NCI-H128 (cell line): ENCODE measurements at regions not wholly inside any gene's neighbourhood (a gene's known extent, or its start where the extent isn't known, plus 50 kb on each side); places are given as distances from the start of the nearest gene placed in this dataset.

Source experiments
- DNase-seq: peaks from one replicate; lab custom pipeline; 2025; ENCODE audit not compliant: unreplicated experiment; lab: John Stamatoyannopoulos, UW

- DNase-seq = no peak
Observed at GRCh38 chr9:118283488-118283887, 579.3 kb downstream of the TLR4 start.

- DNase-seq = no peak
Observed at GRCh38 chr9:118290116-118290515, 585.9 kb downstream of the TLR4 start.

DNA sequence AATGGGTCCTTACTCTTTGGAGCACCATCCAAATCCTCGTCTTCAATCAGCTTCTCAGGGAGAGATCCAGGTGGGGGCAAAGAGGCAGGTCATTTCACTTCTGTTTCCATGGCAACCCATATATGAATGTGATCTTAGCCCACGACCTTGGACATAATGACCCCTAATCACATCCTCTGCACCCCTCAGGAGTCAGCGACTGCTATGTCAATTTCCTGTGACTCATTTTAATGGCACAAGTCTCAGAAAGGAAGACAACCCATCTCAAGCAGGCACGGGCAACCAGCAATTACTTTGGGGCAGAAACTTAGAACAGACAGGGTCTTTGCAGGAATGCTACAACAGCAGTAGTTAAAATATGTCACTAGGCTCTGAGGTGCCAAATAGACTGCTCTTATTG is 591.2 kb downstream of the TLR4 start:
- DNase-seq = no peak

GRCh38 chr9:118302721-118303120 is 598.5 kb downstream of the TLR4 start:
- DNase-seq = no peak

DNA sequence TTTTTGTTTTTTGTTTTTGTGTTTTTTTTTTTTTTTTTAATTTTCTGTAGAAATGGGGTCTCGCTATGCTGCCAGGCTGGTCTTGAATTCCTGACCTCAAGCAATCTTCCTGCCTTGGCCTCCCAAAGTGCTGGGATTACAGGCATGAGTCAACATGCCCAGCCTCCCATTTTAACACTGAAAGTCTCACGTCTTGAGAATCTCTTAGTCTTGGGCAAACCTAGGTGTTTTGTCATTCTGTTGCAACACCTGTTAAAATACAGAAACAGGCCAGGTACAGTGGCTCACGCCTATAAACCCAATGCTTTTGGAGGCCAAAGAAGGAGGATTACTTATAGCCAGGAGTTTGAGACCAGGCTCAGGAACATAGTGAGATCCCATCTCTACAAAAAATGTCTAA is 599.0 kb downstream of the TLR4 start:
- DNase-seq = no peak

DNA sequence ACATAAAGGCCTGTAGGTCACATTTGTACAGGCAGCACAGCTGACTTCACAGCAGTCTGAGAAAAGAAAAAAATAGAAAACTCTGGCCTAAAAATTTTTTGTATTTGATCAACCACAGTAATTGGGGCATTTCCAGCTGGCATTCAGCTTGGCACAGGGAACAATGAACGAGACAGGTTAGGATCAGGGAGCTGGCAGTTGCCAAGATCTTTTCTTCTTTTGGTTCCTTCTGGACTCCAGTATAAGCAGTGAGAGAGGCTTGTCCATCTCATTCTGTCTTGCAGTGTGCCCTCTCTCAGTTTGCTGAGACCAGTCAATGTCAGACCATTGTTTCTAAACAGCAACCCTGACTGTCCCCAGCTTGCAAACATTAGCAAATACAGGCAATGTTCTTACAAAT is 601.1 kb downstream of the TLR4 start:
- DNase-seq = no peak

DNA sequence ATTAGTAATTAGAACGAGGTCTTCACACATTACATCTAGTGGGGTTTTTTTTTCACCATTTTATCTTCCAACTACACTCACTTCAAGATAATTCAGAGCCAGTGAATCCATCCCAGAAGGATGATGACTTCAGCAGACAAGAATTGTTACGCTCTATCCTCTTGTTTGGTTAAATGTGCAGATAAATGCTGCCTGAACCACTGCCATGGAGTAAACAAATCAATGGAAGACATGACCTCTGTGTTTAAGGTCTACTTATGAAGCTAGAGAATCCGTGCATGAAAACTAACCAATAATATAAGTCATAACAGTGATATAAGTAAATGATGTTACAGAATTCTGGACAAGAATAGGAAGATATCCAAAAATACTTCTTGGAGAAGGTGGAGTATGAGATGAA is 602.6 kb downstream of the TLR4 start:
- no peak for DNase-seq

- no peak for DNase-seq
Observed at GRCh38 chr9:118313965-118314364, 609.8 kb downstream of the TLR4 start.

GRCh38 chr9:118316831-118317343 is 612.7 kb downstream of the TLR4 start:
- no peak for DNase-seq

- no peak for DNase-seq
Observed at GRCh38 chr9:118318770-118319431, 614.7 kb downstream of the TLR4 start.

DNA sequence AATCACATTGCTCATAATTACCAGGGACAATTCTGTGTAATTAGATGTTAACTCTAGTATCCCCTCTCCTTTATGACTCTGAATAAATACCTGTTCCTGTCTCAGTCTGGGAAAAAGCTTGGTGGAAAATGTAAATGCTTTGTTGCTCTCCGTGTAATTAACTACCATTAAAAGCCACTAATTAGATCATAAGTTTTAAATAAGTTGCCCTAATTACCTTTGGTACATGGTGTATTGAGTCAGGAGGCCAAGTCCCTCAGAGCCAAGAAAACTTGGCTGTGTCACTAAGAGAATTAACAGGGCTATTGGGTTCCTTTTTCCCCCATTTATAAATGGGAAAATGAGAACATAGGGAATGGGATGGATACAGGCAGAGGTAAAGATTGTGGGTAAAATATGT is 617.6 kb downstream of the TLR4 start:
- no peak for DNase-seq

DNA sequence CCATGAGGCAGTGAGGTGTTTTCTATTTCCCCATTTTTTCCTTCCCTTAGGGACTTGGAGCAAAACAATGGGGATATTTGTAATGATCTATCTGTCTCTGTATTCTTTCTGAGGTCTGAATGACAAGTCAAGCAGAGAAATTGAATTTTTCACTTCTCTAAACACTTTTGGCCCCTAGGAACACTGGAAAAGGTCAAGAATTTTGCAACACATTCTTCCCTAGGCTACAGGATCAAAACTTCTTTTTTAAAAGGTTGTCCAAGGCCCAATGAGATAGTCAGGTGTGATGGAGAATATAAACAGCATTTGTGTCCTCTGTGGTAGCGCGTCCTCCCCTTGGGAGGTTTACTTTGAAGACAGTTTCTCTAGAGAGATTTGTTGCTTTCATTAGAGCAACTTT is 620.5 kb downstream of the TLR4 start:
- DNase-seq = no peak

DNA sequence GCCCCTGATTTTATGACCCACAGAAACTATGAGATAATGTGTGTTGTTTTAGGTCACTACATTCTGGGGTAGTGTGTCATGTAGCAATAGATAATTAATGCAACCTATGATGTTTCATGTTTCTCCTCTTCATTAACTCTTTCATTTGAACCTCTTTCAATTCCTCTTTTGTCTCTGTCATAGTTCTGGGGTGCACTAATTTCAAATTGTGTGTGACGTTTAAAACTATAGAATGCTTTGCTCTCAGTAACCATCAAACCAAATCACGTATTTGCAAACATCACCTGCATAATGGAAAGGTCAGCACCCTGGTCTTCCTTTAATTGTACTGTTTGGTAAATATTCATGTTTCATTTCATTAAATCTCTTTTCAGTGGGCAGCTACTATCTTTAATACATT is 621.6 kb downstream of the TLR4 start:
- DNase-seq = no peak

DNA sequence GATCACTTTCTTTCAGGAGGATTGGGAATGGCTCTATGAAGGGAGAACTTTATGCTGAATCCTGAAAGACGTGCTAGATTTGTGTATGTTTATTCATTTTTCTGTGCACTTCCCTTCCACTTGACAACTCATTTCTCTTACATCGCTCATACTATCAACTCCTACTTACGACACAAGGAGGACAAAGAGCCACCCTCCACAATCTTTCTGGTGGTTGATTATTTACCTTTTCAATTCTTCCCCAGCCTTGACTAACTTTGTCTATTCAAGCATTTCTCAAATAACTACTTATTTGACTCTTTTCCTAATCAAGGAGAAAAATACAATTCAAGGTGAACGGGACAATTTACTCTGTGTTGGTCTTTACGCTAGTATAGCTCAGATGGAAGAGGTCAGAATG is 622.1 kb downstream of the TLR4 start:
- no peak for DNase-seq

GRCh38 chr9:118330191-118330986 is 626.2 kb downstream of the TLR4 start:
- DNase-seq = no peak

DNA sequence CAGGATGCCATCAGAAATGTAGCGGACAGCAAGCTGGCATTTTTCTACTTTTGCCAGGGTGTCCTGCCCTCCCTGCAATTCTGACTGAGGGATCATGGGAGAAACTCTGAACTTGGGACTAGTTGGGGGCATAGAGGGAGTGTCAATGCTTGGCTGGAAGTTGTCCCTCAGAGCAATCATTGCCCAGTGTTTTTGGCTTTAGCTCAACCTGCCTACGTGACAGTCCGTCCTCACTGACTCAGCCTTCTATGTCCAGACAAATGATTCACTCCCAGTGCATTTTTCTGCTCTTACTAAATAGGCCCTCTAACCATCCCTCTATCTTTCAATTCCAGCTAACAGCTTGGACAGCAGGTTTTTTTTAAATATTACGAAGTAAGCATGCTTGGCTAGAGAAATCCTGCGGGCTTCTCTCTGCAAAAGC is 627.4 kb downstream of the TLR4 start:
- no peak for DNase-seq

DNA sequence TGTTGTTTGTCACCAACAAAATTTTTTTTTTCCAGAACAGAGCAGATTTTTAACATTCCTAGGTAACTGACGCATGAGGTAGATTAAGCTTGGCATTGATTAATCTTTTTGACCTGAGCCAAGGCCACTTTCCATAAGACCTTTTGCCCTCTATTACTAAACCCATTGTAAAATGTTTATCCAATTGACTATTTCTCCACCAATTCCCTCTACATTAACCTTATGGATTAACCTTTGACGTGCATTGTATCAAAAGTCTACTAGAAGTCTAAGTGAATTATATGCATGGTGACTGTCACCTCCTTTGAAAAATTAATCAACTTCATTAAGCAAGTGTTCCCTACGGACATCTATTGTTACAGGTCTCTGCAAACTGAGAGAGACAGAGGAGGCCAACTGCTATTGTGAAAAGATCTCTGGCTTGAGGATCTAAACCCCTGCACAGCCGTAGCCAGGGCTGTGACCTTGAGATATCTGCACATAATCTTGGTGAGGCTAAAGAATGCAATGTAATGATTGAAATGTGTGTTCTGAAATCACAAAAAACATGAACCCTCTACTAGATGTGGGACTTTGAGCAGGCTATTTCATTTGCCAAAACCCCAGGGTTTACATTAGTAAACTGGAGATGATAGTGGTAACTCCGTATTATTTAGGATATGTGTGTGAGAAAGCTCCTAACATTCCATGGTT is 632.2 kb downstream of the TLR4 start:
- no peak for DNase-seq

DNA sequence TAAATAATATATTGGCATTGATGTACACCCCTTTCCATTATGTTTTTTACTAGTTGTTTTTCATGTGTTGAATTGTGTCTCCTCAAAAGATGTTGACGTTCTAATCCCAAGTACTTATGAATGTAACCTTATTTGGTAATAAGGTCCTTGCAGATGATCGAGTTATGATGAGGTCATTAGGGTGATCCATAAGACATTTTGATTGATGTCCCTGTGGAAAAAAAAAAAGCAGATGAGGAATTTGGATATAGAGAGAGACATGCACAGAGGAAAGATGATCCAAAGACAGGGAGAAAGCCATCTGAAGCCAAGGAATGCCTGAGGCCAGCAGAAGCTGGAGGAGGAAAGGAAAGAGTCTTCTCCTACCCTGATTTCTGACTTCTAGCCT is 632.7 kb downstream of the TLR4 start:
- DNase-seq = no peak

DNA sequence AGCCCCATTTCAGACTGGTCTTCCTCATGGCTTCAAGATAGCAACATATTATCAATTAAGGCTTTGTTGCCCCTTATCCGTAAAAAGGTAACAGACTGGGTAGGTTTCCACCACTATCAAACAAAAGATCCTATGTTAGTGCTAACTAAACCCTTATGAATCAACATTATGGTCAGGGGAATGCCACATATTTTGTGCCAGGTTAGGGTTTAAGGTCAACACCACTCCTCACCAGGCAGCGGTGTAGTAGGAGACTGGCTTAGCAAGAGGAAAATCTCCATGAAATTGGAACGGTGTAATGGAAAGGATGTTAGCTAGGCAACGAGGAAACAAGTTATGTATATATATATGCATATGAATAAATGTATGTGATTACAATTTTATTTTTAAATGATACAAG is 655.8 kb downstream of the TLR4 start:
- no peak for DNase-seq

GRCh38 chr9:118362123-118362522 is 657.9 kb downstream of the TLR4 start:
- no peak for DNase-seq

GRCh38 chr9:118362596-118362995 is 658.4 kb downstream of the TLR4 start:
- DNase-seq = no peak
